ENCODE measurements at regions not wholly inside any gene's neighbourhood (a gene's known extent, or its start where the extent isn't known, plus 50 kb on each side); places are given as distances from the start of the nearest gene placed in this dataset.

GRCh38 chr3:159854500-159855124 lies 134.0 kb upstream of the IL12A start:
- TF ChIP-seq, protein P1, sequence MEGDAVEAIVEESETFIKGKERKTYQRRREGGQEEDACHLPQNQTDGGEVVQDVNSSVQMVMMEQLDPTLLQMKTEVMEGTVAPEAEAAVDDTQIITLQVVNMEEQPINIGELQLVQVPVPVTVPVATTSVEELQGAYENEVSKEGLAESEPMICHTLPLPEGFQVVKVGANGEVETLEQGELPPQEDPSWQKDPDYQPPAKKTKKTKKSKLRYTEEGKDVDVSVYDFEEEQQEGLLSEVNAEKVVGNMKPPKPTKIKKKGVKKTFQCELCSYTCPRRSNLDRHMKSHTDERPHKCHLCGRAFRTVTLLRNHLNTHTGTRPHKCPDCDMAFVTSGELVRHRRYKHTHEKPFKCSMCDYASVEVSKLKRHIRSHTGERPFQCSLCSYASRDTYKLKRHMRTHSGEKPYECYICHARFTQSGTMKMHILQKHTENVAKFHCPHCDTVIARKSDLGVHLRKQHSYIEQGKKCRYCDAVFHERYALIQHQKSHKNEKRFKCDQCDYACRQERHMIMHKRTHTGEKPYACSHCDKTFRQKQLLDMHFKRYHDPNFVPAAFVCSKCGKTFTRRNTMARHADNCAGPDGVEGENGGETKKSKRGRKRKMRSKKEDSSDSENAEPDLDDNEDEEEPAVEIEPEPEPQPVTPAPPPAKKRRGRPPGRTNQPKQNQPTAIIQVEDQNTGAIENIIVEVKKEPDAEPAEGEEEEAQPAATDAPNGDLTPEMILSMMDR (IDR thresholded peaks at IDR 0.05), result no peak
- Histone ChIP-seq H3K4me3 (ENCODE audit: low read depth in 1 of 2, low read length in 1 of 2) (no peak overlapping the region), H3K4me1 (ENCODE audit: control insufficient read depth in 1 of 2, insufficient read depth in 1 of 2, low read depth in 1 of 2, low read length in 1 of 2) (peaks cover 0 to 33% of the 10 kb centered on the region in 2 experiments), H3K27ac (no peak overlapping the region), H3K36me3 (no peaks in the 10 kb centered on the region), H3K9me3 (peaks cover 7% of the 10 kb centered on the region), H3K27me3 (no peaks in the 10 kb centered on the region)

DNA sequence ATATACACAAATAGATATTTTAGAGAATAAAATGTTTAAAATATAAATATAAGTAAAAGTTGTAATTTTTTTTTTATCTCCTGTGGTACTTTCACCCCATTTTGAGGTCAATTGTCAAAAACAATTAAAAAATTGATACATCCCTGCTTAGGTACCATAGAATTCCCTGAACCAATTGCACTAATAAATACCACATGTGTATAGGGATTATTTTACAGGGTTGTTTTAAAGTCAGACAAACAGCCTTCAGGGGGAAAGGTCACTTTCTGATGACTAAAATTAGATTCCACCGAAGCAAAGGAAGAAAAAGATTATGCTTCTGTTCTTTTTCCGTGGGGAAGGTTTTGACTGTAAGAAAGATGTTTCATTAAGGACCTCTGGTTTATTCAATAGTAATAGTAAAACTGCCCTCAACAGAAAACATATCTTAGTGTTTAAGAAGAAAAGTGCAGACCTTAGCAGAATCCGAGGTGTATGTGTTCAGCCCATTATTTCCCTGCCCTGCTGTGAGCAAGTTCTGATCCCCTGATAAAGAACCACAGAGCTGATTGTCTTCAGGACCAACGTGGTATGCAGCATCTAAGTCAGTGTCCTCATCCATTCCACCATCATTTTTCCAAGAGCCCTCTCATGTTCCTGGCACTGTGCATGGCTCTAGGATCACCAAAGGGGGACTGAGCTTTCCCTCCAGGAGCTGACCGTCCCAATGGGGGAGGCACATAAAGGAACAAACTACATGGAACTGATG lies 132.9 kb upstream of the IL12A start:
- H3K4me3 ChIP-seq (ENCODE audit: low read depth in 1 of 2, low read length in 1 of 2), result no peak overlapping the region
- no peaks in the 10 kb centered on the region for H3K27me3 ChIP-seq
- H3K9me3 ChIP-seq, result peaks cover 4% of the 10 kb centered on the region
- H3K4me1 ChIP-seq (ENCODE audit: control insufficient read depth in 1 of 2, insufficient read depth in 1 of 2, low read depth in 1 of 2, low read length in 1 of 2), result peaks cover 0 to 37% of the 10 kb centered on the region in 2 experiments
- no peaks in the 10 kb centered on the region for H3K36me3 ChIP-seq
- TF ChIP-seq, protein P1 (IDR thresholded peaks at IDR 0.05), result no peak
- H3K27ac ChIP-seq, result no peak overlapping the region

DNA sequence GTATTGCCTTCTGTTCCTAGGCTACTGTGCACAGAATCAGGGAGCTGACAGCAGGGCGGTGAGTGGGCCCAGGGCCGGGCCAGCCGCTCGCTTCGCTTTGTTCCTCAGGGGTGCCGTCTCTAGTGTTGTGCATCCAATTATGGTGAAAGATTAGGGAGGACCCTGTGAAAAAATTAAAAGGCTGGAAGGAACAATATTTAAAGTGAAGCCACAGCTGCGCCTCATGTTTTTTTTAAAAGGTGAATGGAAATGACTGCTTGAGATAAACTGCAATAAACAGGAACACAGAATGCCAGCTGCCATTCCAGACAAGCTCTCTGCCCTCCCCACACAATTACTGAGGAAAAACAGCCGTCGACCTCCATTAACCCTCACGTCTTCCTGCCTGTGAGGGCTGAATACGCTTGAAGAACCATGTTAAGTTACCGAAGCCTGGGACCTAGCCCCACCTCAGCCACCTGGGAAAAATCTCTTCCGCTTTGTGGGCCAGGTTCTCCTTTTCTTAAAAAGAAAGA lies 132.0 kb upstream of the IL12A start:
- H3K4me1 ChIP-seq (ENCODE audit: control insufficient read depth in 1 of 2, insufficient read depth in 1 of 2, low read depth in 1 of 2, low read length in 1 of 2), result peaks cover 0 to 45% of the 10 kb centered on the region in 2 experiments
- H3K27ac ChIP-seq, result no peak overlapping the region
- TF ChIP-seq, protein P1 (IDR thresholded peaks at IDR 0.05), result no peak
- no peak overlapping the region for H3K4me3 ChIP-seq (ENCODE audit: low read depth in 1 of 2, low read length in 1 of 2)
- H3K27me3 ChIP-seq, result no peaks in the 10 kb centered on the region
- H3K9me3 ChIP-seq, result no peaks in the 10 kb centered on the region
- no peaks in the 10 kb centered on the region for H3K36me3 ChIP-seq

GRCh38 chr3:159857840-159858239 lies 130.8 kb upstream of the IL12A start:
- TF ChIP-seq, protein P1 (IDR thresholded peaks at IDR 0.05), result no peak
- Histone ChIP-seq H3K9me3 (no peaks in the 10 kb centered on the region), H3K27me3 (no peaks in the 10 kb centered on the region), H3K27ac (no peak overlapping the region), H3K36me3 (no peaks in the 10 kb centered on the region), H3K4me3 (ENCODE audit: low read depth in 1 of 2, low read length in 1 of 2) (no peak overlapping the region), H3K4me1 (ENCODE audit: control insufficient read depth in 1 of 2, insufficient read depth in 1 of 2, low read depth in 1 of 2, low read length in 1 of 2) (peaks cover 0 to 45% of the 10 kb centered on the region in 2 experiments)

DNA sequence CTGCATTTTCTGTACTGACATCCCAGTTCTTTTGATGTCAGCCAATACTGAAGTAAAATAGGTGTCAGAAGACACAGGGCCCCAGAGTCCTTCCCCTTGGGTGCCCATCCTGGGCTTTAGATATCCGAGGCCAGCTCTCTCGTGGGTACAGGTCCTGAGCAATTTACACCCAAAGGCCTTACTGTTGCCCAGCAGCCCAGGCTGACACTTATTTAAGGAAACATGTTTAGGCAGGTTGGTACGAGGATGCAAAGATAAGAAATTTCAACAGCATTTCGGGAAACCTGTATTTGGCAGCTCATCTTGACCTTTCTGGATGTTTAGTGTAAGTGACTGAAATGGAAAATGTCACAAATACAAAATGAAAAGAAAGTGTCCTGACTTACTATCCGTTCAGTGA lies 130.0 kb upstream of the IL12A start:
- H3K27ac ChIP-seq, result no peak overlapping the region
- H3K4me1 ChIP-seq (ENCODE audit: control insufficient read depth in 1 of 2, insufficient read depth in 1 of 2, low read depth in 1 of 2, low read length in 1 of 2), result peaks cover 0 to 37% of the 10 kb centered on the region in 2 experiments
- H3K4me3 ChIP-seq (ENCODE audit: low read depth in 1 of 2, low read length in 1 of 2), result no peak overlapping the region
- no peaks in the 10 kb centered on the region for H3K9me3 ChIP-seq
- no peaks in the 10 kb centered on the region for H3K36me3 ChIP-seq
- TF ChIP-seq, protein P1 (IDR thresholded peaks at IDR 0.05), result no peak
- no peaks in the 10 kb centered on the region for H3K27me3 ChIP-seq

Measured in neutrophil (primary cell).